Spleen (tissue), 11 donors: ENCODE measurements at regions not wholly inside any gene's neighbourhood (a gene's known extent, or its start where the extent isn't known, plus 50 kb on each side); places are given as distances from the start of the nearest gene placed in this dataset.

Experiments used
- DNase-seq: peaks from one replicate; pipeline ENCODE4 v3.0.0-alpha.2; 2020
- H3K27ac ChIP-seq, 8 donors: fragments of 200-600 bp; sonication (generic) in 7 of 8; 1 replicate in 4 of 8; 2 replicates in 4 of 8; pipeline versions ENCODE4 v1.5.0 to v1.8.0; 2016 to 2021; ENCODE audit warnings: inconsistent platforms in 4 of 8, mild to moderate bottlenecking in 4 of 8, moderate library complexity in 1 of 8
- H3K27me3 ChIP-seq, 7 donors: fragments of 200-600 bp; sonication (generic) in 6 of 7; replicated peaks in 1 of 7; 1 replicate in 4 of 7; 2 replicates in 3 of 7; pipeline versions ENCODE4 v1.5.0 to v1.8.0; 2016 to 2021; ENCODE audit warnings: inconsistent platforms in 3 of 7, mild to moderate bottlenecking in 1 of 7
- H3K36me3 ChIP-seq, 6 donors: fragments of 200-600 bp; sonication (generic) in 5 of 6; 1 replicate in 4 of 6; 2 replicates in 2 of 6; pipeline versions ENCODE4 v1.5.0 to v1.8.0; 2016 to 2021; ENCODE audit warnings: inconsistent platforms in 2 of 6
- H3K4me1 ChIP-seq, 6 donors: fragments of 200-600 bp; sonication (generic) in 5 of 6; 1 replicate in 3 of 6; 2 replicates in 3 of 6; pipeline versions ENCODE4 v1.5.0 to v1.8.0; 2016 to 2021; ENCODE audit warnings: inconsistent platforms in 3 of 6
- H3K4me3 ChIP-seq, 8 donors: fragments of 200-600 bp; sonication (generic) in 7 of 8; 1 replicate in 4 of 8; 2 replicates in 4 of 8; pipeline versions ENCODE4 v1.5.0 to v1.8.0; 2016 to 2021; ENCODE audit warnings: inconsistent platforms in 4 of 8, mild to moderate bottlenecking in 4 of 8, moderate library complexity in 2 of 8
- H3K9me3 ChIP-seq, 8 donors: fragments of 200-600 bp; sonication (generic) in 7 of 8; 1 replicate in 4 of 8; 2 replicates in 4 of 8; pipeline versions ENCODE4 v1.5.0 to v1.8.0; 2016 to 2021; ENCODE audit warnings: inconsistent platforms in 4 of 8
- POLR2A ChIP-seq, 3 donors: fragments of 450-650 bp; IDR thresholded peaks; one replicate each; pipeline ENCODE4 v1.5.1; 2017; ENCODE audit warnings: antibody characterized with exemption in 3 of 3, mild to moderate bottlenecking in 1 of 3
- POLR2AphosphoS5 ChIP-seq, 3 donors: sonication (generic); formaldehyde crosslinking; IDR thresholded peaks; one replicate each; pipeline ENCODE4 v1.5.1; 2017; ENCODE audit warnings: antibody characterized with exemption in 3 of 3
- WGBS, 5 donors: extraction: QIAGEN DNeasy Blood & Tissue Kit in 3 of 5; methylation state at CpG; one replicate each; pipeline versions ENCODE4 v1.1.5 to v1.1.7; 2013 to 2018; 5-methylcytosine and 5-hydroxymethylcytosine counted together
- intact Hi-C: fragments of 100-400 bp; cut with DNase I; formaldehyde crosslinking; loops from one replicate; pipeline ENCODE4 v1.15.0; 2023; ENCODE audit warnings: low total_unique reads
- TF ChIP-seq, protein P1 (sequence below), 11 experiments: fragments of 200-600 bp in 7 of 11; fragments of 450-650 bp in 4 of 11; sonication (generic) in 4 of 11; IDR thresholded peaks in 8 of 11; conservative IDR thresholded peaks in 3 of 11; 1 replicate in 7 of 11; 2 replicates in 4 of 11; pipeline versions ENCODE4 v1.4.0 to v1.8.0; 2016 to 2021; ENCODE audit warnings: antibody characterized with exemption in 11 of 11, inconsistent platforms in 4 of 11, mild to moderate bottlenecking in 1 of 11
- donor health status: healthy with polysubstance abuse.
- donor health status: DM: no; HTN: no; CAD: no; lungs with moderate emphysema.
- donor health status: DM: no; HTN: no; CAD: no.
- donor health status: Bipolar disorder and iron deficiency.
- donor health status: healthy.
- donor health status: DM: no; HTN: no; CAD: no.
- donor health status: DM: yes; HTN: yes; CAD: no.

DNA sequence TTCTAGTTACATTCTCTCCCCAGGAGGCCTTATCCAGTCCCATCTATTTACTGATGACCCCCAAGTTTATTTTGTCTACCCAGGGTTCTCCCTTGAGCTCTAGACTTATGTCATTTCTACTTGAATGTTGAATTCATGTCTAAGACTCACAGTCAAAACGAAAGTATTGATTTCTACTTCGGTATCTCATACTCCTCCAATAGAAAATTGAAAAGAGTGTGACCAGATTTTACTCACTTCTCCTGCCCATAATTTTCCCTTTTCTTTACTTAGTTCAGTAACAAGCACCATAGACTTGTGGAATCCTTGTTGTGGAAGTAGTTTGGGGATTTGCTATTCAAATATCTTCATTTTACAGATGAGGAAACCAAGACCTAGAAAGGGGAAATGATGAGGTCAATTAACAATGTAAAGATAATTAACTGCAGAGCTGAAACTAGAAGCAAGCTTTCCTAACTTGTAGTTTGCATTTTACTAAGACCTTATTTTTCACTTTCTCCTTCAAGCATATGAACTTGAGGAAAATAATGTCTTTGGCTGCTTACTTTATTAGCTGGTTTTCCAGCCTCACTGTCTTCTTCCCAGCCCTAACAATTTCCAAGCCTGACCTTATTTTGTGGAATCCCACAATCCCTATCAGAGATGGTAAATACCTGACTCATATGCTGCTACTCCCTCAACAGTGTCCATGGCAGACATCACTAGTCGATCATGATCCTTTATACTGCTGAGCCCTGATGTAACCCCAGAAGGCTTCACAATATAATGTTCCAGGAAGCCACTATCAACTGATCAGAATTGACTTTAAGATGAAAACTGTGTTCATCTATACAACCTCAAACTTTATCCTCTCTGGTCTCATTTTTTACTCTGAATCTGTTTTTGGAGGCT is 123.9 kb upstream of the AGBL1 start:
- no peak for TF ChIP-seq POLR2A (IDR thresholded peaks at IDR 0.05)
- TF ChIP-seq POLR2AphosphoS5 (IDR thresholded peaks at IDR 0.05) = no peak
- TF ChIP-seq, protein P1, sequence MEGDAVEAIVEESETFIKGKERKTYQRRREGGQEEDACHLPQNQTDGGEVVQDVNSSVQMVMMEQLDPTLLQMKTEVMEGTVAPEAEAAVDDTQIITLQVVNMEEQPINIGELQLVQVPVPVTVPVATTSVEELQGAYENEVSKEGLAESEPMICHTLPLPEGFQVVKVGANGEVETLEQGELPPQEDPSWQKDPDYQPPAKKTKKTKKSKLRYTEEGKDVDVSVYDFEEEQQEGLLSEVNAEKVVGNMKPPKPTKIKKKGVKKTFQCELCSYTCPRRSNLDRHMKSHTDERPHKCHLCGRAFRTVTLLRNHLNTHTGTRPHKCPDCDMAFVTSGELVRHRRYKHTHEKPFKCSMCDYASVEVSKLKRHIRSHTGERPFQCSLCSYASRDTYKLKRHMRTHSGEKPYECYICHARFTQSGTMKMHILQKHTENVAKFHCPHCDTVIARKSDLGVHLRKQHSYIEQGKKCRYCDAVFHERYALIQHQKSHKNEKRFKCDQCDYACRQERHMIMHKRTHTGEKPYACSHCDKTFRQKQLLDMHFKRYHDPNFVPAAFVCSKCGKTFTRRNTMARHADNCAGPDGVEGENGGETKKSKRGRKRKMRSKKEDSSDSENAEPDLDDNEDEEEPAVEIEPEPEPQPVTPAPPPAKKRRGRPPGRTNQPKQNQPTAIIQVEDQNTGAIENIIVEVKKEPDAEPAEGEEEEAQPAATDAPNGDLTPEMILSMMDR (IDR thresholded peaks at IDR 0.05 in 8 of 11, conservative IDR thresholded peaks at IDR 0.05 in 3 of 11) = no peak
- no peak overlapping the region for H3K27ac ChIP-seq
- 76 to 86% (median 77%) methylated on average over 3 of the region's 3 CpGs for WGBS, 5 donors
- no peaks in the 10 kb centered on the region for H3K9me3 ChIP-seq
- H3K27me3 ChIP-seq = peaks cover 0 to 7% (median 0%) of the 10 kb centered on the region in 7 donors
- no peak for DNase-seq
- H3K4me1 ChIP-seq = no peaks in the 10 kb centered on the region
- H3K4me3 ChIP-seq = no peak overlapping the region
- intact Hi-C loops = no loop called here
- H3K36me3 ChIP-seq = no peaks in the 10 kb centered on the region

DNA sequence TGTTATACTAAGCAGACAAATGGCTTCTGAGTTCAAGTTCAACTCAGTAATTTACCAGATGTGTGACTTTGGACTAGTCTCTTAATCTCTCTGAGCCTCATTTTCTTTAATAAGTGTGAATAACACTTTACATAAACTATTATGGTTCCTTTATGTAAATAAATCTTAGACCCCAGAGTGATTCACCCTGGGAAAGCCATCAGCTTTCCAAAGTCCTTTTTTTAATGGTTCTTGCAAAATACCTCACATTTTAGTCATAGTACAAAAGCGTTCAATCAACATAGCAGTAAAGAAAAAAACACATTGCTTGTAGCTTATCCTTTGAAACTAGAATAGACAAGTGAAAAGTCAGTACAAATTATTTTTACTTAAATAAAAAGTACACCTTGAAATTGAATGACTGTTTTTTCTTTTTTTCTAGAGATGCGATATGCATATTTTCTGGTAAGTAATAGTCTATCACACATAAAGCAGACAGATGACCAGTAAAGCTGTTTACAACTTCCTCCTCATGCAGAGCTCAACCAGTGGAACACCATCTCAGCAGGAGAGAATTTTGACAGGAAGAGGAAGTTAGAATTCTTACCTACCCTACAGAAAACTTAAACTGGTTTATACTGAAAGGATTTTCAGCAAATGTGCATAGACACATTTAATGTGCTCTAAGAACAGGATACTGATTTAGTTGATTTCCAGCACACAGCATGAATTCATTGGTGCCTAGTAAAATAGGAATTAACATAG is 123.0 kb upstream of the AGBL1 start:
- no peak overlapping the region for H3K4me3 ChIP-seq
- 76 to 91% (median 79%) methylated on average over 2 of the region's 2 CpGs for WGBS, 5 donors
- H3K9me3 ChIP-seq = no peaks in the 10 kb centered on the region
- DNase-seq = no peak
- intact Hi-C loops = no loop called here
- peaks cover 0 to 7% (median 0%) of the 10 kb centered on the region in 7 donors for H3K27me3 ChIP-seq
- no peaks in the 10 kb centered on the region for H3K4me1 ChIP-seq
- no peaks in the 10 kb centered on the region for H3K36me3 ChIP-seq
- TF ChIP-seq POLR2A (IDR thresholded peaks at IDR 0.05) (no peak), POLR2AphosphoS5 (IDR thresholded peaks at IDR 0.05) (no peak)
- TF ChIP-seq, protein P1 (IDR thresholded peaks at IDR 0.05 in 8 of 11, conservative IDR thresholded peaks at IDR 0.05 in 3 of 11) = no peak
- no peak overlapping the region for H3K27ac ChIP-seq

DNA sequence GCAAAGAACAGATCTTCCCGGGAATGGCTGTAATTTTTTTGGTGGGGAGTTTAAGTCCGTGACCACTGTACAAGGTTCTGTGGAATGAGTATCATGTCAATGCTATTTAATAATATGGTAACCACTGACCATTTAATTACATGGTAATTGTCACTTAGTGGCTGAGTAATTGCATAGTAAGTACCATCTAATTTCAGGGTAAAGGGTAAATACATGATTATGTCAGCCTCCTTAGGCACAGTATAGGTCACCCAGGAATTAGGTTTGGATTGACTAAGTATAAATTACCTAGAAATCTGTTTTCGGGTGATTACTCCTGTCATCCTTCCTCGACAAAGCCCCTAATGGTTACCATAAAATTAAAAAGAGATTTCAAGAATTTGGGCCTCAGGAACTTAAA is 120.1 kb upstream of the AGBL1 start:
- 81 to 88% (median 87%) methylated on average over 4 of the region's 4 CpGs for WGBS, 5 donors
- H3K27me3 ChIP-seq = peaks cover 0 to 7% (median 0%) of the 10 kb centered on the region in 7 donors
- no peaks in the 10 kb centered on the region for H3K36me3 ChIP-seq
- DNase-seq = no peak
- TF ChIP-seq, protein P1 (IDR thresholded peaks at IDR 0.05 in 8 of 11, conservative IDR thresholded peaks at IDR 0.05 in 3 of 11) = no peak
- TF ChIP-seq POLR2A (IDR thresholded peaks at IDR 0.05) = no peak
- H3K9me3 ChIP-seq = no peaks in the 10 kb centered on the region
- H3K4me1 ChIP-seq = no peaks in the 10 kb centered on the region
- intact Hi-C loops = no loop called here
- no peak overlapping the region for H3K4me3 ChIP-seq
- H3K27ac ChIP-seq = no peak overlapping the region

DNA sequence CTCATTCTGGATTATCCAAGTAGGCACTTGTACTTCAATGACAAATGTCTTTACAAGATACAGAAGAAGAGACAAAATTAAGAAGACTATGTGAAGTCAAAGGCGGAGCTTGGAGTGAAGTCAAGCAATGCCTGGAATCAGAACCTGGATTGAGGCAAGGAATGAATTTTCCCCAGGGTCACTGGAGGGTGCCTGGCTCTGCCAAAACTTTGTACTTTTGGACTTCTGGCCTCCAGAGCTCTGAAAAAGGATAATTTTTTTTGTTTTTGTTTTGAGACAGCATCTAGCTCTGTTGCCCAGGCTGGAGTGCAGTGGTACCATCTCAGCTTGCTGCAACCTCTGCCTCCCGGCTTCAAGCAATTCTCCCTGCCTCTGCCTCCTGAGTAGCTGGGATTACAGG is 119.3 kb upstream of the AGBL1 start:
- TF ChIP-seq, protein P1 (IDR thresholded peaks at IDR 0.05 in 8 of 11, conservative IDR thresholded peaks at IDR 0.05 in 3 of 11) = no peak
- TF ChIP-seq POLR2AphosphoS5 (IDR thresholded peaks at IDR 0.05) = no peak
- no peak for TF ChIP-seq POLR2A (IDR thresholded peaks at IDR 0.05)
- Histone ChIP-seq H3K4me1 (no peaks in the 10 kb centered on the region), H3K9me3 (no peaks in the 10 kb centered on the region), H3K27me3 (peaks cover 0 to 7% (median 0%) of the 10 kb centered on the region in 7 donors), H3K4me3 (no peak overlapping the region), H3K27ac (no peak overlapping the region), H3K36me3 (no peaks in the 10 kb centered on the region)
- intact Hi-C loops = no loop called here
- 81 to 93% (median 90%) methylated on average over 2 of the region's 2 CpGs for WGBS, 5 donors
- no peak for DNase-seq
